ENCODE measurements at regions not wholly inside any gene's neighbourhood (a gene's known extent, or its start where the extent isn't known, plus 50 kb on each side); places are given as distances from the start of the nearest gene placed in this dataset.

- TF ChIP-seq ZBTB1 (tag by site-specific recombination; IDR thresholded peaks at IDR 0.05) = no peak
- TF ChIP-seq ZNF426 (tag by site-specific recombination; IDR thresholded peaks at IDR 0.05) = no peak
- no peak for TF ChIP-seq CTCF (tag by site-specific recombination; IDR thresholded peaks at IDR 0.05)
- no peak for TF ChIP-seq ATF2 (tag by site-specific recombination; IDR thresholded peaks at IDR 0.05; ENCODE audit: low read depth)
- no peak for TF ChIP-seq EGR2 (tag by site-specific recombination; IDR thresholded peaks at IDR 0.05; ENCODE audit: low read depth)
- no peak for TF ChIP-seq ZNF549 (tag by site-specific recombination; IDR thresholded peaks at IDR 0.05)
- TF ChIP-seq TCF7L2 (IDR thresholded peaks at IDR 0.05; ENCODE audit: borderline replicate concordance, low read depth, low read length) = no peak
- TF ChIP-seq ZSCAN16 (tag by site-specific recombination; IDR thresholded peaks at IDR 0.05) = no peak
- TF ChIP-seq YY1 (tag by site-specific recombination; IDR thresholded peaks at IDR 0.05) = no peak
- TF ChIP-seq MYNN (tag by site-specific recombination; IDR thresholded peaks at IDR 0.05; ENCODE audit: borderline replicate concordance) = no peak
Observed at GRCh38 chr22:23394525-23395326, 185.4 kb downstream of the IGLL1 start.

Measured in HEK293 (cell line).